ENCODE measurements at regions not wholly inside any gene's neighbourhood (a gene's known extent, or its start where the extent isn't known, plus 50 kb on each side); places are given as distances from the start of the nearest gene placed in this dataset.

GRCh38 chr3:184440151-184440550 lies 60.3 kb downstream of the CHRD start:
- no peak for FAIRE-seq
- no peak for DNase-seq (ENCODE audit: insufficient read length, low spot score)
- TF ChIP-seq POLR2AphosphoS5 (IDR thresholded peaks at IDR 0.05; ENCODE audit: low read depth, low read length) (no peak), SPI1 (IDR thresholded peaks at IDR 0.05; ENCODE audit: low read depth, low read length) (no peak), TAF1 (IDR thresholded peaks at IDR 0.05; ENCODE audit: low read depth, low read length) (no peak), POU2F2 (IDR thresholded peaks at IDR 0.05; ENCODE audit: low read depth, low read length) (no peak), PAX5 (IDR thresholded peaks at IDR 0.05; ENCODE audit: insufficient read depth, low read length, severe bottlenecking) (no peak), POLR2A (IDR thresholded peaks at IDR 0.05; ENCODE audit: low read depth, low read length) (no peak)

DNA sequence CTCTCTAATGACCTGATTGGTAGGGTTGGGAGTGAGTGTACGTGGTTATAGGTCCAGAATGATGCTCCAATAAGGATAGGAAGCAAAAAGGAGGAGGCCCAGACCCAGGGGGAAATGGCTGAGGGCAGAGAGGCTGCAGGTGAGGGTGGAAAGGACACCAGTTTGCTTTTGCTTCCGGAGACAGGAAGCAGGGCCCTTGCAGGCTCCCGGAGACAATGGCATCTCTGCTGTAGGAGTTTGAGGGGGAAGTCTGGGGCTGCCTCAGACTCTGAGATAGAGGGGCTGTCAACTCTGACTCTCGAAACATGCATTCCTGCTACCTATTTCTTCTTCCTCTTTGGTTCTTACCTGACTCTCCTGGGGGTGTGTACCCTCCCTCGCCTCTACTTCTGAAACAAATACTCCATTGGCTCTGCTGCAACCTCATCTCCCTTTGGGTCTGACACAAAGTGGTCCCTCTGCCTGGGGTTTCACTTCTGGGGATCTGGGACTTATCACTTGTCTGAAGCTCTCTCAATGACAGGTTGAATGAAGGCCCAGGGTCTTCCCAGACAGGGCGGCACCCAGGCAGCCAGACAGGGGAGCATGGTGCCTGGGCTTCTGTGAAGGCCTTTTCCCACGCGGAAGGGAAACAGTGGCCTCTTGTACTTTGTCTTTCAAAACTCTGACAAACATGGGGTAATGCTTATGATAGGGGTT lies 61.5 kb downstream of the CHRD start:
- TF ChIP-seq POLR2AphosphoS5 (IDR thresholded peaks at IDR 0.05; ENCODE audit: low read depth, low read length) = no peak
- FAIRE-seq = no peak
- DNase-seq (ENCODE audit: insufficient read length, low spot score) = no peak

DNA sequence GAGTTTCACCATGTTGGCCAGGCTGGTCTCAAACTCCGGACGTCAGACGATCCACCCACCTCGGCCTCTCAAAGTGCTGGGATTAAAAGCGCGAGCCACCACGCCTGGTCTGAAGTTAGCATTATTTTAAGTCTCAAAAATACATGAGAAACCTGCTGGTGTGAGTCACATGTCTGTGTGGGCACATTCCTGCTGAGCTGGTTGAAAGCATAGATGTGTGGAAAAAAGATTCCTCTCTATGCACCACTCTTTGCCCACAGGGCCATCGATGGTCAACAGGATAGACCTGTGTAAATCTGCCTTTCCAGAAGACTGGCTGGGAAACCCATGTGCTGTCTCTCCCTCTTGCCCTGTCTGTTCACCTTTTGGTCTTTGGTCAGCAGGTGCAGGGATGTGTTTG lies 63.5 kb downstream of the CHRD start:
- no peak for TF ChIP-seq POLR2A (IDR thresholded peaks at IDR 0.05; ENCODE audit: low read depth, low read length)
- no peak for TF ChIP-seq POLR2AphosphoS5 (IDR thresholded peaks at IDR 0.05; ENCODE audit: low read depth, low read length)
- no peak for TF ChIP-seq TAF1 (IDR thresholded peaks at IDR 0.05; ENCODE audit: low read depth, low read length)
- no peak for TF ChIP-seq PAX5 (IDR thresholded peaks at IDR 0.05; ENCODE audit: insufficient read depth, low read length, severe bottlenecking)
- no peak for TF ChIP-seq POU2F2 (IDR thresholded peaks at IDR 0.05; ENCODE audit: low read depth, low read length)
- no peak for TF ChIP-seq SPI1 (IDR thresholded peaks at IDR 0.05; ENCODE audit: low read depth, low read length)
- no peak for DNase-seq (ENCODE audit: insufficient read length, low spot score)
- FAIRE-seq = no peak

- FAIRE-seq = no peak
- TF ChIP-seq POLR2A (IDR thresholded peaks at IDR 0.05; ENCODE audit: low read depth, low read length) (no peak), SPI1 (IDR thresholded peaks at IDR 0.05; ENCODE audit: low read depth, low read length) (no peak), PAX5 (IDR thresholded peaks at IDR 0.05; ENCODE audit: insufficient read depth, low read length, severe bottlenecking) (no peak), TAF1 (IDR thresholded peaks at IDR 0.05; ENCODE audit: low read depth, low read length) (no peak), POLR2AphosphoS5 (IDR thresholded peaks at IDR 0.05; ENCODE audit: low read depth, low read length) (no peak), POU2F2 (IDR thresholded peaks at IDR 0.05; ENCODE audit: low read depth, low read length) (no peak)
Observed at GRCh38 chr3:184443831-184444230, 64.0 kb downstream of the CHRD start.

GRCh38 chr3:184448321-184449160 lies 68.7 kb downstream of the CHRD start:
- FAIRE-seq (no peak), DNase-seq (ENCODE audit: insufficient read length, low spot score) (no peak)
- TF ChIP-seq POLR2AphosphoS5 (IDR thresholded peaks at IDR 0.05; ENCODE audit: low read depth, low read length) = no peak
- no peak for TF ChIP-seq PAX5 (IDR thresholded peaks at IDR 0.05; ENCODE audit: insufficient read depth, low read length, severe bottlenecking)
- TF ChIP-seq POU2F2 (IDR thresholded peaks at IDR 0.05; ENCODE audit: low read depth, low read length) = no peak
- TF ChIP-seq SPI1 (IDR thresholded peaks at IDR 0.05; ENCODE audit: low read depth, low read length) = no peak

More at GRCh38 chr3:184443831-184444230, 64.0 kb downstream of the CHRD start:
- DNase-seq (ENCODE audit: insufficient read length, low spot score) = no peak

- no peak for FAIRE-seq
- no peak for TF ChIP-seq POU2F2 (IDR thresholded peaks at IDR 0.05; ENCODE audit: low read depth, low read length)
- TF ChIP-seq TAF1 (IDR thresholded peaks at IDR 0.05; ENCODE audit: low read depth, low read length) = no peak
- no peak for TF ChIP-seq SPI1 (IDR thresholded peaks at IDR 0.05; ENCODE audit: low read depth, low read length)
- no peak for TF ChIP-seq POLR2A (IDR thresholded peaks at IDR 0.05; ENCODE audit: low read depth, low read length)
- TF ChIP-seq POLR2AphosphoS5 (IDR thresholded peaks at IDR 0.05; ENCODE audit: low read depth, low read length) = no peak
- TF ChIP-seq PAX5 (IDR thresholded peaks at IDR 0.05; ENCODE audit: insufficient read depth, low read length, severe bottlenecking) = no peak
- DNase-seq (ENCODE audit: insufficient read length, low spot score) = no peak
Observed at GRCh38 chr3:184449161-184449515, 69.3 kb downstream of the CHRD start.

GRCh38 chr3:184450547-184450946 lies 70.7 kb downstream of the CHRD start:
- TF ChIP-seq SPI1 (IDR thresholded peaks at IDR 0.05; ENCODE audit: low read depth, low read length) (no peak), POLR2AphosphoS5 (IDR thresholded peaks at IDR 0.05; ENCODE audit: low read depth, low read length) (no peak), PAX5 (IDR thresholded peaks at IDR 0.05; ENCODE audit: insufficient read depth, low read length, severe bottlenecking) (no peak), TAF1 (IDR thresholded peaks at IDR 0.05; ENCODE audit: low read depth, low read length) (no peak), POU2F2 (IDR thresholded peaks at IDR 0.05; ENCODE audit: low read depth, low read length) (no peak), POLR2A (IDR thresholded peaks at IDR 0.05; ENCODE audit: low read depth, low read length) (no peak)
- FAIRE-seq (no peak), DNase-seq (ENCODE audit: insufficient read length, low spot score) (no peak)

DNA sequence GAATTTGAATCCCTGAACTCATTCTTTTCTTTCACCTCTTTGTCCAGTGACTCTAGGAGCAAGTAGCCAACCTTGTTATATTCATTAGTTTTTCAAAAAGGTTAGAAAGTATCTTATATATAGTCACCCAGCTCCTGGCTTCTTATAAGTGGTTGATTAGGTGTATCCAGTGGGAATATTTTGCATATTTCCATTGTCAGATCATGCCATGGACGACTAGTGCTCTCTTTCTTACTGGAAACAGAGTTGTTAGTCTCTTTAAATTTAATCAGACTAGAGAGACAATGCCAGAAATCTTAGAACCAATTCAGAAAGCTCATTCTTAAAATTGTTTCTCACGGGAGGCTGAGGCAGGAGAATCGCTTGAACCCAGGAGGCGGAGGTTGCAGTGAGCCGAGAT lies 73.4 kb downstream of the CHRD start:
- DNase-seq (ENCODE audit: insufficient read length, low spot score) = no peak
- TF ChIP-seq PAX5 (IDR thresholded peaks at IDR 0.05; ENCODE audit: insufficient read depth, low read length, severe bottlenecking) (no peak), TAF1 (IDR thresholded peaks at IDR 0.05; ENCODE audit: low read depth, low read length) (no peak), POLR2AphosphoS5 (IDR thresholded peaks at IDR 0.05; ENCODE audit: low read depth, low read length) (no peak), POU2F2 (IDR thresholded peaks at IDR 0.05; ENCODE audit: low read depth, low read length) (no peak), SPI1 (IDR thresholded peaks at IDR 0.05; ENCODE audit: low read depth, low read length) (no peak), POLR2A (IDR thresholded peaks at IDR 0.05; ENCODE audit: low read depth, low read length) (no peak)
- no peak for FAIRE-seq

DNA sequence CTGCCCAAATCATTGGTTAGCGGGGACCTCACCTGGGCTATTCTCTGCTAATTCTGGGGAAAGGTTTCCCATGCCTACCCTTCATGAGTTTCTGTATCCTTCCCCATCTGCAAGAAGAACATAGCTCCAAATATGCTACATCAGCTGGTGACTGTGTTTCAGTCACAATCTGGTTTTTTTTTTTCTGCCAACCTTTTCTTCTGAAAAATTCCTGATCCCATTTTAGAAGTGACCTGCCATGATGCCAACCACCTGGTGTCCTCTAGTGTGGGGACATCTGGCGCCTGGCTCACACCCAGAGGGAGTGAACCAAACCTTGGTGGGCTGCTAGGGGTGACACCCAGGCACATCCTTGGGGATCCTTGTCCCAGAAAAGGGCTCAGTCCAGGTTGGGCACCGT lies 76.1 kb downstream of the CHRD start:
- no peak for DNase-seq (ENCODE audit: insufficient read length, low spot score)
- no peak for FAIRE-seq
- TF ChIP-seq TAF1 (IDR thresholded peaks at IDR 0.05; ENCODE audit: low read depth, low read length) (no peak), SPI1 (IDR thresholded peaks at IDR 0.05; ENCODE audit: low read depth, low read length) (no peak), POU2F2 (IDR thresholded peaks at IDR 0.05; ENCODE audit: low read depth, low read length) (no peak), POLR2AphosphoS5 (IDR thresholded peaks at IDR 0.05; ENCODE audit: low read depth, low read length) (no peak), POLR2A (IDR thresholded peaks at IDR 0.05; ENCODE audit: low read depth, low read length) (no peak), PAX5 (IDR thresholded peaks at IDR 0.05; ENCODE audit: insufficient read depth, low read length, severe bottlenecking) (no peak)

Data from GM12891 (cell line).